GM23248 (cell line): ENCODE measurements at regions not wholly inside any gene's neighbourhood (a gene's known extent, or its start where the extent isn't known, plus 50 kb on each side); places are given as distances from the start of the nearest gene placed in this dataset.

Experiments
- EZH2 ChIP-seq: fragments of 200-600 bp; sonication (generic); IDR thresholded peaks from 2 replicates; pipeline ENCODE4 v1.6.1; 2018; ENCODE audit warnings: antibody characterized with exemption, mild to moderate bottlenecking; ENCODE audit not compliant: insufficient read depth, poor library complexity, severe bottlenecking
- EZH2phosphoT487 ChIP-seq: fragments of 200-600 bp; sonication (generic); IDR thresholded peaks from 2 replicates; pipeline ENCODE4 v1.6.1; 2018; ENCODE audit warnings: antibody characterized with exemption, moderate library complexity, mild to moderate bottlenecking, low read depth; ENCODE audit not compliant: insufficient read depth

- TF ChIP-seq EZH2phosphoT487 (no peak), EZH2 (no peak)
Observed at GRCh38 chr19:28939236-28939635, 273.7 kb downstream of the UQCRFS1 start.
